ENCODE measurements at regions not wholly inside any gene's neighbourhood (a gene's known extent, or its start where the extent isn't known, plus 50 kb on each side); places are given as distances from the start of the nearest gene placed in this dataset.

- intact Hi-C loops (cut with DNase I), result no loop called here
- H3K27ac ChIP-seq, result peak overlapping the region; percentile 17 to 67 (median 53)
- TF ChIP-seq POLR2A (IDR thresholded peaks at IDR 0.05), result peak in 1 of 2 donors; percentile 44
- TF ChIP-seq CTCF (IDR thresholded peaks at IDR 0.05), result no peak
- WGBS, 2 donors, result 71 to 77% methylated on average over 3 of the region's 3 CpGs
- no peaks in the 10 kb centered on the region for H3K36me3 ChIP-seq
- H3K9me3 ChIP-seq, result no peaks in the 10 kb centered on the region
- H3K4me1 ChIP-seq, result peaks cover 36 to 73% of the 10 kb centered on the region in 2 donors
- no peaks in the 10 kb centered on the region for H3K27me3 ChIP-seq
- peak; percentile 67 to 72 for DNase-seq
- H3K4me3 ChIP-seq (replicated peaks in 1 of 3), result no peak overlapping the region
Observed at GRCh38 chr11:8776209-8776608, 93.6 kb downstream of the RPL27A start.

- no peak overlapping the region for H3K4me3 ChIP-seq (replicated peaks in 1 of 3)
- peak overlapping the region; percentile 53 to 67 (median 63) for H3K27ac ChIP-seq
- intact Hi-C loops (cut with DNase I), result no loop called here
- DNase-seq, result peak; percentile 55 to 71
- H3K9me3 ChIP-seq, result no peaks in the 10 kb centered on the region
- H3K36me3 ChIP-seq, result no peaks in the 10 kb centered on the region
- H3K4me1 ChIP-seq, result peaks cover 36 to 63% of the 10 kb centered on the region in 2 donors
- WGBS, 2 donors, result 21 to 37% methylated on average over 8 of the region's 8 CpGs
- TF ChIP-seq POLR2A (IDR thresholded peaks at IDR 0.05), result no peak
- TF ChIP-seq CTCF (IDR thresholded peaks at IDR 0.05), result no peak
- H3K27me3 ChIP-seq, result no peaks in the 10 kb centered on the region
Observed at GRCh38 chr11:8777907-8778767, 95.5 kb downstream of the RPL27A start.

GRCh38 chr11:8779107-8779506 lies 96.5 kb downstream of the RPL27A start:
- no peak for DNase-seq

GRCh38 chr11:8779732-8780131 lies 97.1 kb downstream of the RPL27A start:
- WGBS, 2 donors, result 87 to 90% methylated on average over 10 of the region's 10 CpGs
- H3K4me3 ChIP-seq (replicated peaks in 1 of 3), result no peak overlapping the region
- DNase-seq, result no peak
- peaks cover 26 to 48% of the 10 kb centered on the region in 2 donors for H3K4me1 ChIP-seq
- intact Hi-C loops (cut with DNase I), result no loop called here
- H3K9me3 ChIP-seq, result no peaks in the 10 kb centered on the region
- no peak overlapping the region for H3K27ac ChIP-seq
- TF ChIP-seq CTCF (IDR thresholded peaks at IDR 0.05) (no peak), POLR2A (IDR thresholded peaks at IDR 0.05) (no peak)
- H3K27me3 ChIP-seq, result no peaks in the 10 kb centered on the region
- no peaks in the 10 kb centered on the region for H3K36me3 ChIP-seq

More at GRCh38 chr11:8779107-8779506, 96.5 kb downstream of the RPL27A start:
- peaks cover 28 to 54% of the 10 kb centered on the region in 2 donors for H3K4me1 ChIP-seq
- no peaks in the 10 kb centered on the region for H3K36me3 ChIP-seq
- TF ChIP-seq POLR2A (IDR thresholded peaks at IDR 0.05) (no peak), CTCF (IDR thresholded peaks at IDR 0.05) (no peak)
- intact Hi-C loops (cut with DNase I), result no loop called here
- no peak overlapping the region for H3K4me3 ChIP-seq (replicated peaks in 1 of 3)
- H3K27me3 ChIP-seq, result no peaks in the 10 kb centered on the region
- no peaks in the 10 kb centered on the region for H3K9me3 ChIP-seq
- H3K27ac ChIP-seq, result peak overlapping the region; percentile 53 to 67 (median 63)
- WGBS, 2 donors, result 62 to 64% methylated on average over 4 of the region's 4 CpGs

GRCh38 chr11:8784954-8785353 lies 102.4 kb downstream of the RPL27A start:
- H3K27ac ChIP-seq, result no peak overlapping the region
- TF ChIP-seq POLR2A (IDR thresholded peaks at IDR 0.05) (no peak), CTCF (IDR thresholded peaks at IDR 0.05) (no peak)
- H3K27me3 ChIP-seq, result no peaks in the 10 kb centered on the region
- H3K36me3 ChIP-seq, result no peaks in the 10 kb centered on the region
- DNase-seq, result no peak
- intact Hi-C loops (cut with DNase I), result no loop called here
- H3K4me1 ChIP-seq, result peaks cover 0 to 12% of the 10 kb centered on the region in 2 donors
- no peak overlapping the region for H3K4me3 ChIP-seq (replicated peaks in 1 of 3)
- WGBS, 2 donors, result 71 to 84% methylated on average over 6 of the region's 6 CpGs
- no peaks in the 10 kb centered on the region for H3K9me3 ChIP-seq
